ENCODE measurements at regions not wholly inside any gene's neighbourhood (a gene's known extent, or its start where the extent isn't known, plus 50 kb on each side); places are given as distances from the start of the nearest gene placed in this dataset.
"Not testable (repeated sequence)": the region's sequence is repeated elsewhere in the genome, so short reads cannot be mapped to it uniquely, and the experiment has no call there.

DNA sequence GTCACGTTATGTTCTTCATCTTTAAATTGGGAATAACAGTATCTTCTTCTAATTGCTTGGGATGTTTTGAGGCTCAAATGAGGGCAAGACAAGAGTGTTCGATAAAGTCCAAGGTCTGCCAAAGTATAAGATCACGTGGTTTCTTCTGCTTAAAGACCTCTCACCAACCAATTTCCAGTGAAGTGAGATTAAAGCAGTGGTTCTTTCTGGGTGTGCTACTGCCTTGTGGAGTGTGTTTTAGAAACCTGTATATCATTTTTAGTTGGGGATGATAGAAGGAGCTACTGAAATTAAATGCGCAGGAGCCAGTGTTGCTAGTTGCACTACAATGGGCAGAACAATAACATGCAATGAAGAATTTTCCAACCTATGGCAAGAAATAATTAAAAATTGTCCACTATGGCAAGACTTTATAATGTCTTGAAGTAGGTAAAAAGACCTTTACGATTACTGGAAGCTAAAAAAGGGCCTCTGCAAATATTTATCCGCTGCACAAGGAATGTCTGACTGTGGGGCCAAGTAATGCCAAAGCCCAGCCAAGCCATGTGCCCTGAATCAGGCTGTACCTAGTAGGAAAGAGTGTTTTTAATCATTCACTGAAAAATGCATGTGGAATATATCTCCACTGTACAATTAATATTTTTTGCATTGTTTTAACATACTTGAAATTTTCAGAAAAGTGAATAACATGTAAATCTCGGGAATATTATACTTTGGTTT lies 244.5 kb upstream of the REG3G start:
- Mint-ChIP-seq H3K36me3 (ENCODE audit: low read depth) (no peaks in the 10 kb centered on the region), H3K27ac (no peak overlapping the region), H3K4me1 (no peaks in the 10 kb centered on the region), H3K4me3 (no peak overlapping the region), H3K27me3 (no peaks in the 10 kb centered on the region), H3K9me3 (ENCODE audit: low read depth) (peaks cover 7% of the 10 kb centered on the region)
- intact Hi-C loops (cut with DNase I, micrococcal nuclease) = no loop called here
- DNase-seq (no peak), ATAC-seq (no peak)
- ChIA-PET CTCF (no interaction called here), POLR2A (no interaction called here)

GRCh38 chr2:78782196-78782595 lies 243.3 kb upstream of the REG3G start:
- Mint-ChIP-seq H3K36me3 (ENCODE audit: low read depth) (no peaks in the 10 kb centered on the region), H3K27ac (no peak overlapping the region), H3K9me3 (ENCODE audit: low read depth) (peaks cover 7% of the 10 kb centered on the region), H3K4me3 (no peak overlapping the region), H3K4me1 (no peaks in the 10 kb centered on the region), H3K27me3 (no peaks in the 10 kb centered on the region)
- intact Hi-C loops (cut with DNase I, micrococcal nuclease) = no loop called here
- ChIA-PET CTCF (interaction anchor here (0.6 kb wide), 1 partner anchor 9 kb away, joined by 3 read pairs; no protein-coding TSS in a partner anchor), POLR2A (no interaction called here)
- ATAC-seq (no peak), DNase-seq (no peak)

DNA sequence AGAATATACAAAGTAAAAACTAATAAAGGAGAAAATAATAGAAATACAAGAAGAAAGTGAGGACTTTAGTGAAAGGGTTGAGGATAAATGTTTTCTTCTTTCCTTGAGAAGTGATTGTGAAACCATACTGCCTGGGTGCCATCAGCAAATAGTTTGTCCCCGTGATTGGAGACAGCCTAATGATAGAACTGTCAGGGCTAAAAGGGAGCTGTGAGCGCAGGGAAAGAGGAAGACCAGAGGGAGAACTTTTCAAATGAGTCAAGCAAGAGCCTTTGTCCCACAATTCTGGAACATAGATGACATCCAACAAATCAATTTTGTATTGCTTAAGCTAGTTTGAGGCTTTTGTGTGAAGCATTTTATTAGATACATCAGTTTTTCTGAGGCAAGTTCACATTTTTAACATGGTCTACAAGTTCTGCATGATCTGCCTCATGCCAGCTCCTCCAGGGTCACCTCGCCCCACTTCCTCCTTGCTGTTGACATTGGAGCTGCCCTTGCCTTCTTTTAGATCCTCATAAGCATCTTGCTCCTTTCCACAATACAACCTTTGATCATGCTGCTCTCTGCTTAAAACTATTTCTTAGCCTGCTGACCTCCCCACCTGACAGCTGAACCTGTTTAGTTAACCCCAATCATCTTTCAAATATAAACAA lies 213.4 kb upstream of the REG3G start:
- Mint-ChIP-seq H3K27ac (no peak overlapping the region), H3K27me3 (no peaks in the 10 kb centered on the region), H3K9me3 (ENCODE audit: low read depth) (no peaks in the 10 kb centered on the region), H3K4me1 (no peaks in the 10 kb centered on the region), H3K36me3 (ENCODE audit: low read depth) (no peaks in the 10 kb centered on the region), H3K4me3 (no peak overlapping the region)
- ChIA-PET CTCF (no interaction called here), POLR2A (no interaction called here)
- no peak for ATAC-seq
- DNase-seq = no peak
- intact Hi-C loops (cut with DNase I, micrococcal nuclease) = no loop called here

DNA sequence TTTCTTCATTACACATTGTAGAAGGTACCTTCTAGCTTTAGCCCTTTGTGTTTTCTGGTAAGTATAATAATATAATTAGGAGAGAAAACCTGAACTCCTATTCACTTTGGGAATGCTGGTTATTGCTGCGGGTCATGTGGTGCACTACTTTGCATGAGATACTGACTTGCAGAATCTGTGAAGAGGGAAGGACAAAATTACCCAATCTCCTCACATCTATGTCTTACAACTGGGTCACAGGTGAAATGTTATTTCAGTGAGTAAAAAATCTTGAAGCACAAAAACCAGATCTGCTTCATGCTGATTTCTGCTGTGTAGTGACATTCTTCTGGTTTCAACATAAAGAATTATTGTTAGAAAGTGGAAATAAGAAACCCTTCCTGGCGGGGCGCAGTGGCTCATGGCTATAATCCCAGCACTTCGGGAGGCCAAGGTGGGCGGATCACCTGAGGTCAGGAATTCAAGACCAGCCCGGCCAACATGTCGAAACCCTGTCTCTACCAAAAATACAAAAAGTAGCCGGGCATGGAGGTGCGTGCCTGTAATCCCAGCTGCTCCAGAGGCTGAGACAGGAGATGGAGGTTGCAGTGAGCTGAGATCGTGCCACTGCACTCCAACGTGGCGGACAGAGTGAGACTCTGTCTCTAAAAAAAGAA lies 211.0 kb upstream of the REG3G start:
- Mint-ChIP-seq H3K27me3 (no peaks in the 10 kb centered on the region), H3K9me3 (ENCODE audit: low read depth) (no peaks in the 10 kb centered on the region), H3K27ac (no peak overlapping the region), H3K36me3 (ENCODE audit: low read depth) (no peaks in the 10 kb centered on the region), H3K4me3 (no peak overlapping the region), H3K4me1 (no peaks in the 10 kb centered on the region)
- DNase-seq (no peak), ATAC-seq (no peak)
- ChIA-PET CTCF (no interaction called here), POLR2A (no interaction called here)
- intact Hi-C loops (cut with DNase I, micrococcal nuclease) = no loop called here

GRCh38 chr2:78817430-78817829 lies 208.1 kb upstream of the REG3G start:
- Mint-ChIP-seq H3K9me3 (ENCODE audit: low read depth) (peaks cover 2% of the 10 kb centered on the region), H3K27ac (no peak overlapping the region), H3K27me3 (no peaks in the 10 kb centered on the region), H3K4me1 (no peaks in the 10 kb centered on the region), H3K4me3 (no peak overlapping the region), H3K36me3 (ENCODE audit: low read depth) (no peaks in the 10 kb centered on the region)
- ATAC-seq = no peak
- intact Hi-C loops (cut with DNase I, micrococcal nuclease) = no loop called here
- DNase-seq = no peak
- CTCF ChIA-PET = no interaction called here
- POLR2A ChIA-PET = no interaction called here

- peaks cover 10% of the 10 kb centered on the region for H3K9me3 Mint-ChIP-seq (ENCODE audit: low read depth)
- no peaks in the 10 kb centered on the region for H3K4me1 Mint-ChIP-seq
- DNase-seq (no peak), ATAC-seq (no peak)
- H3K27me3 Mint-ChIP-seq = no peaks in the 10 kb centered on the region
- ChIA-PET POLR2A (no interaction called here), CTCF (no interaction called here)
- intact Hi-C loops (cut with DNase I, micrococcal nuclease) = no loop called here
- H3K4me3 Mint-ChIP-seq = no peak overlapping the region
- no peaks in the 10 kb centered on the region for H3K36me3 Mint-ChIP-seq (ENCODE audit: low read depth)
- no peak overlapping the region for H3K27ac Mint-ChIP-seq
Measured at GRCh38 chr2:78832481-78832880, 193.0 kb upstream of the REG3G start.

GRCh38 chr2:78839259-78839658 lies 186.2 kb upstream of the REG3G start:
- H3K9me3 Mint-ChIP-seq (ENCODE audit: low read depth) = peaks cover 7% of the 10 kb centered on the region
- no peaks in the 10 kb centered on the region for H3K27me3 Mint-ChIP-seq
- DNase-seq (no peak), ATAC-seq (no peak)
- ChIA-PET CTCF (interaction anchor here (0.6 kb wide), 1 partner anchor 8 kb away, joined by 3 read pairs; no protein-coding TSS in a partner anchor), POLR2A (no interaction called here)
- intact Hi-C loops (cut with DNase I, micrococcal nuclease) = no loop called here
- no peaks in the 10 kb centered on the region for H3K36me3 Mint-ChIP-seq (ENCODE audit: low read depth)
- H3K4me3 Mint-ChIP-seq = no peak overlapping the region
- no peaks in the 10 kb centered on the region for H3K4me1 Mint-ChIP-seq
- H3K27ac Mint-ChIP-seq = no peak overlapping the region

GRCh38 chr2:78840311-78840710 lies 185.2 kb upstream of the REG3G start:
- POLR2A ChIA-PET; H3K27me3 Mint-ChIP-seq; H3K9me3 Mint-ChIP-seq (ENCODE audit: low read depth); DNase-seq; H3K4me1 Mint-ChIP-seq; CTCF ChIA-PET; intact Hi-C loops (cut with DNase I, micrococcal nuclease); H3K36me3 Mint-ChIP-seq (ENCODE audit: low read depth); ATAC-seq; H3K4me3 Mint-ChIP-seq; H3K27ac Mint-ChIP-seq: not testable (repeated sequence)

DNA sequence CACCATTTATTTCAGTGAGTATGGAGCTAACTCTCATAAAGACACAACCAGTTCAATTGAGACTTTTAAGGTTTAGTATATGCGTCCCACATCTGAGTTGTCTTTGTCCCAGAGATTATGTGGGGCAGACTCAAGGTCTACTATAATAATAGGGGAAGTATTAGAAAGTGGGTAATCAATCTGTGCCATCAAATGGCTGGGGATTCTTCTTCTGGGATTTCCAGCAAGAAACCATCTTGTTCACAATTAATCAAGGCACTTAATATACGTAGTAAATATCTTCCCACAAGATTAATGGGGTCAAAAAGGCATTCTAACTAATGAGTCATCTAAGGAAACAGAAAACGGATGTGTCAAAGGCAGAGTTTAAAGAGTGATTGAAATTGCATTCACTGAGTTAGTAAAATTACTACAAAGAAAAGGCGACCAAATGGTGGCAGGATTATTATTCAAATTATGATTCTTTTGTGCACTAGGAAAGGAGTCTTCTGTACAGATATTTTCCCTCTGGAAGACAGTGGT lies 179.8 kb upstream of the REG3G start:
- Mint-ChIP-seq H3K9me3 (ENCODE audit: low read depth) (peaks cover 5% of the 10 kb centered on the region), H3K4me3 (no peak overlapping the region), H3K27ac (no peak overlapping the region), H3K36me3 (ENCODE audit: low read depth) (no peaks in the 10 kb centered on the region), H3K4me1 (no peaks in the 10 kb centered on the region), H3K27me3 (no peaks in the 10 kb centered on the region)
- no peak for DNase-seq
- POLR2A ChIA-PET = no interaction called here
- ATAC-seq = no peak
- intact Hi-C loops (cut with DNase I, micrococcal nuclease) = no loop called here
- CTCF ChIA-PET = no interaction called here

GRCh38 chr2:78861546-78861945 lies 164.0 kb upstream of the REG3G start:
- CTCF ChIA-PET = no interaction called here
- no peaks in the 10 kb centered on the region for H3K4me1 Mint-ChIP-seq
- POLR2A ChIA-PET = no interaction called here
- H3K4me3 Mint-ChIP-seq = no peak overlapping the region
- ATAC-seq (no peak), DNase-seq (no peak)
- H3K9me3 Mint-ChIP-seq (ENCODE audit: low read depth) = peaks cover 10% of the 10 kb centered on the region
- no peaks in the 10 kb centered on the region for H3K27me3 Mint-ChIP-seq
- no peak overlapping the region for H3K27ac Mint-ChIP-seq
- no peaks in the 10 kb centered on the region for H3K36me3 Mint-ChIP-seq (ENCODE audit: low read depth)
- intact Hi-C loops (cut with DNase I, micrococcal nuclease) = no loop called here

- ATAC-seq (no peak), DNase-seq (no peak)
- intact Hi-C loops (cut with DNase I, micrococcal nuclease) = no loop called here
- no peaks in the 10 kb centered on the region for H3K27me3 Mint-ChIP-seq
- peaks cover 8% of the 10 kb centered on the region for H3K9me3 Mint-ChIP-seq (ENCODE audit: low read depth)
- H3K4me3 Mint-ChIP-seq = no peak overlapping the region
- H3K36me3 Mint-ChIP-seq (ENCODE audit: low read depth) = no peaks in the 10 kb centered on the region
- H3K4me1 Mint-ChIP-seq = no peaks in the 10 kb centered on the region
- no peak overlapping the region for H3K27ac Mint-ChIP-seq
- ChIA-PET CTCF (no interaction called here), POLR2A (no interaction called here)
Measured at GRCh38 chr2:78864205-78864604, 161.3 kb upstream of the REG3G start.

DNA sequence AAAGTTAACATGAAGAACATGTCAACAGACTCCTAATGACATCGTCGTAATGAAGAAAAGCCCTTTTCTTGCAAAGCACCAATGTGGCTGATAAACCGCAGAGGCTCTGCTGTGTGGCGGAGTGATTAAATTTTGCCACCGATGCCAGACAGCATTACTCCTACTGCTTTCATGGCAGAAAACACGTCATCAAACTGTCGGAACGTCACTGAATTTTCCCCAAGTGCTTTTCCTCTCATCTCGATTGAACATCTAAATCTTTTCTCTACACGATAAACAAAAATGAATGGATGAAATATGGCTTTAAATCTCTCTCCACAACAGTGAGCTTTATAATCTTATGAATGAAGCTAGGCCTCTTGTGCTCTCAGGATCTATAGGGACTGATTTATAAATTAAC lies 159.8 kb upstream of the REG3G start:
- DNase-seq = no peak
- CTCF ChIA-PET = no interaction called here
- intact Hi-C loops (cut with DNase I, micrococcal nuclease) = no loop called here
- Mint-ChIP-seq H3K27ac (no peak overlapping the region), H3K9me3 (ENCODE audit: low read depth) (peaks cover 10% of the 10 kb centered on the region), H3K4me1 (no peaks in the 10 kb centered on the region), H3K27me3 (no peaks in the 10 kb centered on the region), H3K36me3 (ENCODE audit: low read depth) (no peaks in the 10 kb centered on the region), H3K4me3 (no peak overlapping the region)
- POLR2A ChIA-PET = no interaction called here
- no peak for ATAC-seq

Measured in activated CD4-positive, alpha-beta T cell treated with anti-CD3 and anti-CD28 coated beads for 36 hours (primary cell).